HEK293T (cell line): ENCODE measurements at regions not wholly inside any gene's neighbourhood (a gene's known extent, or its start where the extent isn't known, plus 50 kb on each side); places are given as distances from the start of the nearest gene placed in this dataset.
A peak's percentile ranks its signal among the peaks of the same experiment; 100 is the strongest.

Experiments
- CTCF ChIA-PET: fragments of 350-600 bp; formaldehyde crosslinking; extraction: SDS; loops from one replicate; lab custom pipeline; 2021; ENCODE audit warnings: antibody characterized with exemption, inconsistent platforms; lab: Yijun Ruan, JAX
- POLR2A ChIA-PET: fragments of 350-600 bp; formaldehyde crosslinking; extraction: SDS; loops from one replicate; lab custom pipeline; 2020; ENCODE audit warnings: antibody characterized with exemption, inconsistent platforms; lab: Yijun Ruan, JAX
- DNase-seq: peaks from one replicate; pipeline ENCODE4 v3.0.0; 2012; ENCODE audit warnings: mixed read lengths; ENCODE audit errors: extremely low spot score
- ARNT ChIP-seq: fragments of 450-650 bp; IDR thresholded peaks from 2 replicates; pipeline ENCODE4 v1.6.1; 2017; ENCODE audit warnings: mild to moderate bottlenecking
- BHLHE40 ChIP-seq: fragments of 450-650 bp; IDR thresholded peaks from 2 replicates; pipeline ENCODE4 v1.6.1; 2016; ENCODE audit warnings: mild to moderate bottlenecking, moderate library complexity, borderline replicate concordance
- CTBP1 ChIP-seq: fragments of 450-650 bp; IDR thresholded peaks from 2 replicates; pipeline ENCODE4 v1.6.1; 2016; ENCODE audit warnings: borderline replicate concordance
- ELF4 ChIP-seq: fragments of 450-650 bp; IDR thresholded peaks from 2 replicates; pipeline ENCODE4 v1.6.1; 2017; ENCODE audit warnings: antibody characterized with exemption
- FOXA1 ChIP-seq: fragments of 450-650 bp; IDR thresholded peaks from 2 replicates; pipeline ENCODE4 v1.6.1; 2016; ENCODE audit warnings: mild to moderate bottlenecking
- FOXK2 ChIP-seq: fragments of 450-650 bp; IDR thresholded peaks from 2 replicates; pipeline ENCODE4 v1.6.1; 2016; ENCODE audit warnings: mild to moderate bottlenecking
- FOXM1 ChIP-seq: fragments of 450-650 bp; IDR thresholded peaks from 2 replicates; pipeline ENCODE4 v1.6.1; 2017; ENCODE audit warnings: mild to moderate bottlenecking, borderline replicate concordance
- HDGF ChIP-seq: fragments of 450-650 bp; IDR thresholded peaks from 2 replicates; pipeline ENCODE4 v1.6.1; 2017; ENCODE audit warnings: antibody characterized with exemption, borderline replicate concordance
- L3MBTL2 ChIP-seq: fragments of 450-650 bp; conservative IDR thresholded peaks from 2 replicates; pipeline ENCODE4 v1.6.1; 2016; ENCODE audit warnings: mild to moderate bottlenecking
- LEF1 ChIP-seq: fragments of 450-650 bp; IDR thresholded peaks from 2 replicates; pipeline ENCODE4 v1.6.1; 2017; ENCODE audit warnings: mild to moderate bottlenecking, borderline replicate concordance
- NFRKB ChIP-seq: fragments of 450-650 bp; IDR thresholded peaks from 2 replicates; pipeline ENCODE4 v1.6.1; 2016; ENCODE audit warnings: mild to moderate bottlenecking, moderate library complexity
- PKNOX1 ChIP-seq: fragments of 450-650 bp; IDR thresholded peaks from 2 replicates; pipeline ENCODE4 v1.6.1; 2016
- SP1 ChIP-seq: fragments of 450-650 bp; IDR thresholded peaks from 2 replicates; pipeline ENCODE4 v1.6.1; 2017
- TARDBP ChIP-seq: fragments of 450-650 bp; IDR thresholded peaks from 2 replicates; pipeline ENCODE4 v1.6.1; 2016

- POLR2A ChIA-PET: no interaction called here
- CTCF ChIA-PET: interaction anchor here (0.9 to 3.4 kb wide), 12 partner anchors 9 to 156 kb away, joined by 3 to 71 read pairs (median 6); no protein-coding TSS in a partner anchor
- no peak for DNase-seq
- TF ChIP-seq ELF4 (no peak), LEF1 (no peak)
These were observed 52.8 kb upstream of the CLMP start for GRCh38 chr11:123247813-123248379.

- TF ChIP-seq SP1: no peak
- TF ChIP-seq ARNT: no peak
- no peak for TF ChIP-seq TARDBP
- TF ChIP-seq PKNOX1: no peak
- no peak for TF ChIP-seq ELF4
- TF ChIP-seq FOXA1: no peak
- TF ChIP-seq FOXK2: no peak
- TF ChIP-seq L3MBTL2: no peak
- no peak for TF ChIP-seq FOXM1
- CTCF ChIA-PET: interaction anchor here (0.8 to 3.4 kb wide), 14 partner anchors 10 to 156 kb away, joined by 3 to 71 read pairs (median 5); no protein-coding TSS in a partner anchor
- no peak for DNase-seq
- POLR2A ChIA-PET: interaction anchor here (0.7 kb wide), 1 partner anchor 144 kb away, joined by 4 read pairs; no protein-coding TSS in a partner anchor
These were observed 52.4 kb upstream of the CLMP start for GRCh38 chr11:123247496-123247799.

GRCh38 chr11:123246749-123247495 is 51.9 kb upstream of the CLMP start:
- TF ChIP-seq NFRKB: no peak
- no peak for TF ChIP-seq FOXA1
- TF ChIP-seq HDGF: no peak
- TF ChIP-seq BHLHE40: no peak
- no peak for TF ChIP-seq LEF1
- no peak for TF ChIP-seq CTBP1
- no peak for TF ChIP-seq L3MBTL2
- no peak for TF ChIP-seq PKNOX1
- ChIA-PET POLR2A (interaction anchor here (0.7 kb wide), 1 partner anchor 144 kb away, joined by 4 read pairs; no protein-coding TSS in a partner anchor), CTCF (interaction anchor here (0.6 to 3.4 kb wide), 15 partner anchors 10 to 155 kb away, joined by 3 to 71 read pairs (median 5); no protein-coding TSS in a partner anchor)
- peak; percentile 86 for DNase-seq

- DNase-seq: no peak
- ChIA-PET POLR2A (no interaction called here), CTCF (interaction anchor here (1.4 to 3.4 kb wide), 2 partner anchors 81 to 136 kb away, joined by 4 to 71 read pairs; no protein-coding TSS in a partner anchor)
- TF ChIP-seq BHLHE40 (no peak), LEF1 (no peak), ARNT (no peak), FOXM1 (no peak)
These were observed 50.5 kb upstream of the CLMP start for GRCh38 chr11:123245567-123245966.
